Urinary bladder (tissue), 3 donors: ENCODE measurements at regions not wholly inside any gene's neighbourhood (a gene's known extent, or its start where the extent isn't known, plus 50 kb on each side); places are given as distances from the start of the nearest gene placed in this dataset.

Experiments
- DNase-seq: peaks from one replicate; pipeline ENCODE4 v3.0.0-alpha.2; 2015; ENCODE audit errors: extremely low spot score
- H3K27ac ChIP-seq: one replicate; pipeline ENCODE4 v1.5.1; 2013; ENCODE audit warnings: low read depth, mild to moderate bottlenecking, moderate library complexity
- H3K36me3 ChIP-seq: one replicate; pipeline ENCODE4 v1.6.1; 2013; ENCODE audit warnings: mild to moderate bottlenecking, moderate library complexity; ENCODE audit not compliant: insufficient read depth
- H3K4me1 ChIP-seq: one replicate; pipeline ENCODE4 v1.6.1; 2013; ENCODE audit warnings: mild to moderate bottlenecking, moderate library complexity; ENCODE audit not compliant: insufficient read depth
- H3K4me3 ChIP-seq: one replicate; pipeline ENCODE4 v1.5.1; 2013; ENCODE audit warnings: low read depth, low read length
- WGBS: extraction: QIAGEN DNeasy Blood & Tissue Kit; methylation state at CpG from one replicate; pipeline ENCODE4 v1.1.7; 2013; 5-methylcytosine and 5-hydroxymethylcytosine counted together
- donor health status: healthy with polysubstance abuse.
- donor health status: healthy.

DNA sequence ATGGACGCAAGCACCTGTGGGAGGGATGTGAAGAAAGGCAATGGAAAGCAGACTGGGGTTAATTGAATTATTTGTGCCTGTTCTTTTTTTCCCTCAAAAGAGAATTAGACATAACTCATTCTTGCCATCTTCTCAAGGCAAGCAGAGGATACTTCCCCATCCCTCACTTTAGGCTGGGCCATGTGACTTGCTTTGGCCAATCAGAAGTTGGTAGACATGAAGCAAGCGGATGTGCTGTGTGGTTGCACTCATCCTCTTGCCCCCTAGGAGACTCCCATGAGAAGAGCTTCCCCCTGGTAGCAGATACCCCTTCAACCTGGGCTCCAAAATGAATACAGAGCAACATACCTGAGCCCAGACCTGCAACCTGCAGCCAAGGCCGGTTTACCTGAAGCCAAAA is 124.4 kb upstream of the ZC3H12C start:
- Histone ChIP-seq H3K27ac (no peak overlapping the region), H3K4me3 (no peak overlapping the region), H3K4me1 (no peaks in the 10 kb centered on the region), H3K36me3 (no peaks in the 10 kb centered on the region)
- WGBS = 97% methylated on average over 3 of the region's 3 CpGs
- DNase-seq = no peak

DNA sequence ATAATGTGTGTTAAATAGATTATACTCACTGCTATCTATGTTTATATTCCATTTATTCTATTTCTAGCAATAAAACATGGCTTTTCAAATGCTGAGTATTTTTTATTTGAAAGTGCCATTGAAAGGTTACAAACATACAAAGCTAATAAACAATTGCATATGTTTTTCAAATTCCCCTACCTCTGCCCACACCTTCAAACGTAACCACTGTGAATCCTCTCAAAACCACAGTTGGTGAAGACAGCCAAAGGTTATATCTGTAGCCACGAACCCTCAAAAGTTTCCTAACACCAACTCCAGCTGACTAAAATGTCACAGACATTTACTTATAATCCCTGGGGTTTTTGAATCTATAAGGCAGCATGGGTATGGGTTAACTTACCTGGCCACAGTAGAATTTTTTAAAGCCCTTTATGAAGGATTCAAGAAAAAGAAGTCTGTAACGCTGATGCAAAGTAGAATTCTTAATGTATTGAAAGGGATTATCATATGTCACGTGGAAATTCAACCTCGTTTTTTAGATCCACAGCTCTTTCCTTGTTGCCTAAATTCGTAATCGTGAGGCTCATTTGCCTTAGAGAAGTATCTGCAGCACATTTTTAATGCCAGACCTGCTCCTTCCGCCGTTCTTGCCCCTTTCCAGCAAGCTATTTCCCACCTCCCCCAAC is 122.5 kb upstream of the ZC3H12C start:
- 76% methylated on average over 9 of the region's 9 CpGs for WGBS
- no peak overlapping the region for H3K27ac ChIP-seq
- H3K36me3 ChIP-seq = no peaks in the 10 kb centered on the region
- H3K4me3 ChIP-seq = no peak overlapping the region
- DNase-seq = no peak
- H3K4me1 ChIP-seq = no peaks in the 10 kb centered on the region

DNA sequence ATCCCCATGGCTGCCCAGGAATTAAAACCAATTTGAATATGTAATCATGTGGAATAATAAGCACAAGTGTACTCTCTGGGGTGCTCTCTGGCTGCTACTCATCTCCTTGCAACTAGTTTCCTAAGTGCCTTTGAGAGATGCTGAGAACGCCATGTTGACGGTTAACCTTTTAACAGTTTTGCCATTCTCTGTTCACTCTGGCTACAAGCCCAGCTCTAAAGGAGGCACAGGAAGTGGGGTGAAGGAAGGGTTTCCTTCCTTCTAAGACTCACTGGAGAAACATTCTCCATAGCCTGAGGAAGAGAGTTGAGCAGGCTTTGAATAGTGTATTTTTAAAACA is 122.0 kb upstream of the ZC3H12C start:
- 47% methylated on average over 2 of the region's 2 CpGs for WGBS
- Histone ChIP-seq H3K27ac (no peak overlapping the region), H3K4me3 (no peak overlapping the region), H3K4me1 (no peaks in the 10 kb centered on the region), H3K36me3 (no peaks in the 10 kb centered on the region)
- DNase-seq = no peak

DNA sequence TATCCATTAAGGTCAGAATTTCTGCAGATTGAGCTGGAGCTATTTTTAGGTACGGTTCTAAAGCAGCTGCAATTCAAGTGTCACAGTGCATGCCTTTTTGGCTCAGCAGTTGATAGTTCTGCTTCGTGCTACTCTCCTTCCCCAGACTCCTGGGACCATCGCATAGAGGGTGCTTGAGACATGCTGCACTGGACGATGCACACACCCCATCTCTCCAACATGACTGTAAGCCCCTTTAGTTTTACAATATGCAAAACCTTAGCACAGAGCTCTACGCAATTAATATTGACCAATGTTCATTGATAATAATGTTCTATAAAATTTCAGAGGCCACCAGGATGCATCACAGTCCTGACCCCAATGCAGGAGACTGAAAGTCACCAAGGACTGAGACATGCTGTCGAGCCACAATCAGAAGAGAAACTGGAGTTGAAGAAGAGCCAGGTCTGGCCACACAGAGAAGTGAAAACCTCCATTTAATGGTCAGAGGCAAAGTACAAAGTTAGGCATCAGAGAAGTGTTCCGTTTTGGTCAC is 120.9 kb upstream of the ZC3H12C start:
- 58% methylated on average over 7 of the region's 7 CpGs for WGBS
- H3K4me1 ChIP-seq = no peaks in the 10 kb centered on the region
- H3K27ac ChIP-seq = no peak overlapping the region
- H3K4me3 ChIP-seq = no peak overlapping the region
- no peak for DNase-seq
- no peaks in the 10 kb centered on the region for H3K36me3 ChIP-seq

DNA sequence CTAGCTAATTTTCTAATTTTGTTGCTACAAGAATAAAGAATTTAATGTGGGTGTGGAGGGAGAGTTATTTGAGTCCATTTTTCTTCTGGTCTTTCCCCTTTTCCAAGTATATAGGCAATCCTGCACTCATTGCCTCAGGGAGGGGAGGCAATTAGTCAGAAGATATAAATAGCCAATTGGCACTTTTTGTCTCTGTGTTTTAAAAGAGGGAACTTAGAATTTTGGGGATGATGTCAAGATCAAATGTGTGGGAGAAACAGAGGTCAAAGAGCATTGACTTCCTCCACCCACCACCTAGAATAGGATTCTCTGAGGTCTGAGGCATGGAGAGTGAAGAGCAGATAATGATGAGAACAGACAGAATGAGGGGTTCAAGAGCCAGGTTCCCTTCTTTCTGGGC is 120.3 kb upstream of the ZC3H12C start:
- Histone ChIP-seq H3K4me1 (no peaks in the 10 kb centered on the region), H3K36me3 (no peaks in the 10 kb centered on the region), H3K27ac (no peak overlapping the region), H3K4me3 (no peak overlapping the region)
- no peak for DNase-seq

DNA sequence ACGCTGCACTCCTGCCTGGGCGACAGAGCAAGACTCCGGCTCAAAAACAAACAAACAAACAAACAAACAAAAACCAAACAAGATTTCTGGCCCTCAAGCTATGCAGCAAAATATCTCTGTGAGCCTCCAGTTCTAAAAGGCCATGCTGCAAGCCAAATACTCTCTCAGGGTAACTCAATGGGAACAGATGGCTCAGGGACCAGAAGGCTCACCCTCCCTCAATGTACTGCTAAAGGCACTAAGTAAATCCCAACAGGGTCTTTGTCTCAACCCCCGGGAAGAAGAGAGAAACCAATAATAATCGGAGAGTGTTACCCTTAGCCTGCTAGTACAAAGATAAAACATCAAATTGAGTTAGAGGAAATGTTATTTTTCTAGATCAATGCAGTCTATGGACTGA is 119.7 kb upstream of the ZC3H12C start:
- 88% methylated on average over 5 of the region's 5 CpGs for WGBS
- H3K27ac ChIP-seq = no peak overlapping the region

DNA sequence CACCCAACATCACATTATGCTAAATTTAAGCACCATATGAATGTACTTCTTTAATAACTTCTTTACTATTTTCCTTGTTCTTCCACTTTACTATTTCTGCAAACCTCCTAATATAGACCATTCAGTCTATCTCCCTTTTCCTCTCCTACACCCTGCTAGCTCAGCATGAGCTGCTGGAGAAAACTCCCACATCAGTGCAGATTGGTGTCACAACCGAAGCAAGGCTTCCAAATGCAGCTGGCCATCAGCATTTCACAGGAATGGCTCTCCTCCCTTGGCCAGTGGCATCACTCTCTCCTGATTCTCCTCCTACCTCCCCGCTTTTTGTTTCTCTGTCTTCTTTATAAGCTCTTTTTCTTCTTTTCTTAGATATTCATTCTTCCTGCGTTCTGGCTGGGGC is 118.7 kb upstream of the ZC3H12C start:
- Histone ChIP-seq H3K4me3 (no peak overlapping the region), H3K4me1 (no peaks in the 10 kb centered on the region), H3K36me3 (no peaks in the 10 kb centered on the region), H3K27ac (no peak overlapping the region)
- no peak for DNase-seq
- 75% methylated on average over 3 of the region's 3 CpGs for WGBS

More for the DNA sequence above, 119.7 kb upstream of the ZC3H12C start:
- no peak for DNase-seq
- no peaks in the 10 kb centered on the region for H3K4me1 ChIP-seq
- H3K36me3 ChIP-seq = no peaks in the 10 kb centered on the region
- H3K4me3 ChIP-seq = no peak overlapping the region

DNA sequence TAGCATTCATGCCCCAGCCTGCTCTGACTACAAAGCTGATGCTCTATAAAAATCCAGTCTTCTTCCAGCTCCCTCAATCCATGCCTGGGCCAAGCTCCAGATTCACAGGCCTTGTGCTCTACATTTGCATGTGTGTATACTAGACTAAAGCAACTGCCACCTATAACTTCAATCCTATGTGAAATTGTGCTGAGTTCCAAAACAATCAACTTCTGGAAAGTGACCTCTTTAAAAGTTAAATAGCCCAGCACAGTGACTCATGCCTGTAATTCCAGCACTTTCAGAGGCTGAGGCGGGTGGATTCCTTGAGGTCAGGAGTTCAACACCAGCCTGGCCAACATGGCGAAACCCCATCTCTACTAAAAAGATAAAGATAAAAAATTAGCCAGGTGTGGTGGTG is 114.3 kb upstream of the ZC3H12C start:
- Histone ChIP-seq H3K4me3 (no peak overlapping the region), H3K27ac (no peak overlapping the region), H3K4me1 (no peaks in the 10 kb centered on the region), H3K36me3 (no peaks in the 10 kb centered on the region)
- WGBS = 82% methylated on average over 2 of the region's 2 CpGs
- no peak for DNase-seq

DNA sequence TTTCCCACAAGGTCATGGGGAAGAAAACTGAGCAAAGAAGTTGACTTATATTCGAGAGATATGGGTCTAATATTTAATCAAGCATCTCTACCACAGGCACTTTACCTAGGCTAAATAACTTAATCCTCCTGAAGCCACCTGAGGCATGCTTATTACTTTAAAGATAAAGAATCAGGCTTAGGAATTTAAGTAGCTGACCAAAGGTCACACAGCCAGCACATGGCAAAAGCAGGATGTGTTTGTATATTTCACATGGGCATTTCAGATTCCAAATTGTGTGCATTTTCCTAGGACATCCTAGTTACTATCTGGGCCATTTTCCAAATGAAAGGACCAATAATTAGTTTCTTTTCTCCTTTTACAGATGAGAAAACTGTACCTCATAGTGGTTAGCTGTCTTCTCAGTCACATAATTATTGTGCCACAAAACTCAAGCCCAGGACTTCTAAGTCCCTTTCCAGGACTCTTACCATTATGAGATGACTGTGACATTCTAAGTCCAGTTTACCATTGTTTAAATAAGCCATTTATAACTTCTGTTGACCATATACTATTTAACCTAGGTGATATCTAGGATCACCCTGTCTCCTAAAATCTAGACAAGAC is 112.1 kb upstream of the ZC3H12C start:
- Histone ChIP-seq H3K4me1 (no peaks in the 10 kb centered on the region), H3K4me3 (no peak overlapping the region), H3K27ac (no peak overlapping the region), H3K36me3 (no peaks in the 10 kb centered on the region)
- 60% methylated on average over 1 of the region's 1 CpG for WGBS
- DNase-seq = no peak

DNA sequence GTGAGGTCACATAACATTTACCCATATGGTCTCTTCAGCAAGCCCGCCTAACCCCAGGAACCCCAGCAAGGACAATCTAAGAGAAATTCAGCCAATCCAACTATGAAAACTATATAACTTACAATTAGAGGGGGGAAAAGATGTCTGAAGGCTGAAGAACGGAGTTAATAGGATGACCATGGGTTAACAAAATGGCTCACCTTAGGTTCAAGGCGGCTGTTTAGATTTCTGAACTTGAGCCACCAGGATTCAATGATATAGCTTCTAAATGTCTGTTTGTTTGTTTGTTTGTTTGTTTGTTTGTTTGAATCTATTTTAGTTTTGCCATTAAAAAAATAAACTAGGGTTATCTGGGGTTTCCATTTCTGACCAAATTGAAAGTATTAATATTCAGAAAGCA is 109.8 kb upstream of the ZC3H12C start:
- Histone ChIP-seq H3K36me3 (no peaks in the 10 kb centered on the region), H3K27ac (no peak overlapping the region), H3K4me3 (no peak overlapping the region), H3K4me1 (no peaks in the 10 kb centered on the region)
- DNase-seq = no peak
- 94% methylated on average over 3 of the region's 3 CpGs for WGBS

DNA sequence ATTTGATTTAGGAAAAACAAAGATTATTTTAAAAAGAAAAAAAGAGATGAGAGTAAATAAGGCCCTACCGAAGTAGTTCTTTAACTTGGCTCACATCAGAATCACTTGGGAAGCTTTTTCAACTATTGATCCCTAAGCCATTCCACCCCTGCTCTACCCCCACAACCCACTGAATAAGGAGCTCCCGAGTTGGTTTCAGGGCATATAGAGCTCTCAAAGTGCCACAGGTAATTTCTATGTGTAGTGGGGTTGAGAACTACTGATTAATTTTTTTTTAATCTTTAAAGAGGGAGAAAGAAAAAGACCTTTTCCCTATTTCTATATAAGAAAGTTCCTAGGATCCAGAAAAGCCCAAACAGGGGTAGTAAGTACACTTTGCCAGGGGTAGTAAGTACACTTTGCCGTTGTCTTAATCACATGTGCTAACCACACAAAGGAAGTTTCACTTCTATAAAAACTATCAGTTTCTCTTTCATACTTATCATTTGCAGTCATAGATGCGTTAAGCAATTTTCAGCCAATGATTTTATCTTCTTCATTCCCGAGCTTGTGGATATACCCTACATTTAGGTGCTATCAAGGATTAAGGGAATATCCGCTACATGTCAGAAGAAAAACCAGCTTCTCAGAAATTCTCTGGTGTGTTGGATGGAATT is 108.4 kb upstream of the ZC3H12C start:
- WGBS = 62% methylated on average over 6 of the region's 6 CpGs
- Histone ChIP-seq H3K4me1 (no peaks in the 10 kb centered on the region), H3K4me3 (no peak overlapping the region), H3K27ac (no peak overlapping the region), H3K36me3 (no peaks in the 10 kb centered on the region)
- DNase-seq = no peak

DNA sequence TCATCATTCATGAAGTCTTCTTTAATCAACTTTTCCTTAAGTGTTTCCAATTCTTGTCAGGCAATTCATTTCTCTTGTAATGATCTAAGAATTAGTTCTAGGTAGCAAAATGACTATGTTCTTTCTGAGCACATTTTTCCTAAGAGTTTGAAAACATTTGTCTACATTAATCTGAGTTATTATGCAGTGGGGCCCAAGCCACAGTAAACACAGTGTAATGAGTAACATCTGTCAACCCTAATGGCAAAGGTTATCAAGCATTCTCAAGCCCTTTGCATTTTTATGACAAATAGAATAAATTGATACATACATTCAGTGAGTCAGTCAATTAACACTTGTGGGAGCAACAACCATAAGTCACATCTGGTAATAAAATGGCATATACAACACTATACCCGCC is 106.7 kb upstream of the ZC3H12C start:
- no peaks in the 10 kb centered on the region for H3K36me3 ChIP-seq
- 67% methylated on average over 1 of the region's 1 CpG for WGBS

DNA sequence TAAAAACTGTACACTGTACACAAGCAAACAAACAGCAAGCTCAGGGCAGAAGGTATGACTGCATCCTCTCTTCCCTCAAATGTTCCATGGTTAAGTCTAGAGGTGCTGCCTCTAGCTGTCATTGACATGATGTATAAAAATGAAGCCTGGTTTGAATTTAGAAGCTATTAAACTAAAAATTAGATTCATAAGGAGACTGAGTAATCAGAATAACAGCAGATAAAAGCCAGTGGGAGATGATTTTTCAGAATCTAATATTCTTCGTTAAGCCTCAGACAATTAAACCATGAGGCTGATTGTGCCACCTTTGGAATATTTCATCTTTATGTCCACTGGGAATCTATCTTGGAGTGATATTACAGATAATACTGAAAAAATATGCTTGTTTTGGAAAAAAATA is 101.4 kb upstream of the ZC3H12C start:
- H3K27ac ChIP-seq = no peak overlapping the region
- H3K36me3 ChIP-seq = no peaks in the 10 kb centered on the region
- DNase-seq = no peak
- WGBS = 91% methylated on average over 1 of the region's 1 CpG
- no peaks in the 10 kb centered on the region for H3K4me1 ChIP-seq
- H3K4me3 ChIP-seq = no peak overlapping the region

More for the DNA sequence above, 106.7 kb upstream of the ZC3H12C start:
- no peaks in the 10 kb centered on the region for H3K4me1 ChIP-seq
- DNase-seq = no peak
- H3K4me3 ChIP-seq = no peak overlapping the region
- no peak overlapping the region for H3K27ac ChIP-seq

DNA sequence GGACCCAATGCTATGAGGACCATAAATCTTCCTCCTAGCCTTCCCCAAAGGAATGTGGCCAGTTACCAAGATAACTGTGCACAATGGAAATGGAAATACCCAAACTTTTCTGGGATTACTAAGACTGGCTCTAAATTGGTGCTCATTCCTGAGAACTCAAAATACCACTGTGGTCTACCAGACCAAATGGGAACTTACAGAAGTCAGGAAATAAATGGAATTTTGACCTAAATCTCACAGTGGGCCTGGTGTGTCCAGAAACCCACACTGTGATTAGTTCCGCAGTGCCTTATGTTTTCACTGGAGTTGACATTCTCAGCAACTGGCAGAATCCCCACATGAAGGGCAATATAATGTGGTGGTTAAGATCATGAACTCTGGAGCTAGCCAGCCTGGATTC is 99.4 kb upstream of the ZC3H12C start:
- H3K4me1 ChIP-seq = no peaks in the 10 kb centered on the region
- no peak overlapping the region for H3K4me3 ChIP-seq
- no peaks in the 10 kb centered on the region for H3K36me3 ChIP-seq
- DNase-seq = no peak
- H3K27ac ChIP-seq = no peak overlapping the region
- 97% methylated on average over 1 of the region's 1 CpG for WGBS
